ENCODE measurements at regions not wholly inside any gene's neighbourhood (a gene's known extent, or its start where the extent isn't known, plus 50 kb on each side); places are given as distances from the start of the nearest gene placed in this dataset.

DNA sequence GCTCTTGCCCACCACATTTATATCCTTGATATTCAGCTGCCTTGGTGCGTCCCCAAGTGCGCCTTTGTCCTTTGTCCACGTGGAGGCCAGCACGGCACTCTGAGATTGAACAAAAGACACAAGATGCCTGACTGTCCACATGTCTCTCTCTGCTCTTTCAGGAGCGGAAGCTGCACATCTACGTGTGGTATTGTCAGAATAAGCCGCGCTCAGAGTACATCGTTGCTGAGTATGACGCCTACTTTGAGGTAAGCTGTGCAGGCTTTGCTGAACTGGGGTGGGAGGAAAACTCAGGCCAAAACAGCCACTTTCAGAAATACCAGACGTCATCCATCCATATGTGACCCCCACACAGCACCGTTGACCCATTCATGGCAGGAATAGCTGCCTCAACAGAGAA lies 72.0 kb upstream of the UMPS start:
- DNase-seq (ENCODE audit: low spot score) = no peak
- TF ChIP-seq, protein P1, sequence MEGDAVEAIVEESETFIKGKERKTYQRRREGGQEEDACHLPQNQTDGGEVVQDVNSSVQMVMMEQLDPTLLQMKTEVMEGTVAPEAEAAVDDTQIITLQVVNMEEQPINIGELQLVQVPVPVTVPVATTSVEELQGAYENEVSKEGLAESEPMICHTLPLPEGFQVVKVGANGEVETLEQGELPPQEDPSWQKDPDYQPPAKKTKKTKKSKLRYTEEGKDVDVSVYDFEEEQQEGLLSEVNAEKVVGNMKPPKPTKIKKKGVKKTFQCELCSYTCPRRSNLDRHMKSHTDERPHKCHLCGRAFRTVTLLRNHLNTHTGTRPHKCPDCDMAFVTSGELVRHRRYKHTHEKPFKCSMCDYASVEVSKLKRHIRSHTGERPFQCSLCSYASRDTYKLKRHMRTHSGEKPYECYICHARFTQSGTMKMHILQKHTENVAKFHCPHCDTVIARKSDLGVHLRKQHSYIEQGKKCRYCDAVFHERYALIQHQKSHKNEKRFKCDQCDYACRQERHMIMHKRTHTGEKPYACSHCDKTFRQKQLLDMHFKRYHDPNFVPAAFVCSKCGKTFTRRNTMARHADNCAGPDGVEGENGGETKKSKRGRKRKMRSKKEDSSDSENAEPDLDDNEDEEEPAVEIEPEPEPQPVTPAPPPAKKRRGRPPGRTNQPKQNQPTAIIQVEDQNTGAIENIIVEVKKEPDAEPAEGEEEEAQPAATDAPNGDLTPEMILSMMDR (IDR thresholded peaks at IDR 0.05; ENCODE audit: extremely low read depth, missing control alignments) = no peak

DNA sequence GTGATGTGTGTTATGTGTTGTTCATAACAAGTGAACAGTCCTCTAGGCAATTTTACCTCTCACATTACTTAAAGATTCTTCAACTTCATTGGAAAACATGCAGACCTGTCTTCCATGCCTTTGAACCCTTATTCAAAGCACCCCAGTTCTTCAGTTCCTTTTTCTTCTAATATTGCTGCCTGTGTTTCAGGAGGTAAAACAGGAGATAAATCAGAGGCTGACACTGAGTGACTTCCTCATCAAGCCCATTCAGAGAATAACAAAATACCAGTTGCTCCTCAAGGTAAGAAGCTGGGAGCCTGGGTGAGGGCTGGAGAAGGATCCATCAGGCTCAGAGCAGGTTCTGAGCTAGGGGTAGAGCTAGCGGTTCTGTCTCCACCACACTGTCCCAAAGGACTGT lies 71.1 kb upstream of the UMPS start:
- TF ChIP-seq, protein P1 (IDR thresholded peaks at IDR 0.05; ENCODE audit: extremely low read depth, missing control alignments) = no peak
- no peak for DNase-seq (ENCODE audit: low spot score)

DNA sequence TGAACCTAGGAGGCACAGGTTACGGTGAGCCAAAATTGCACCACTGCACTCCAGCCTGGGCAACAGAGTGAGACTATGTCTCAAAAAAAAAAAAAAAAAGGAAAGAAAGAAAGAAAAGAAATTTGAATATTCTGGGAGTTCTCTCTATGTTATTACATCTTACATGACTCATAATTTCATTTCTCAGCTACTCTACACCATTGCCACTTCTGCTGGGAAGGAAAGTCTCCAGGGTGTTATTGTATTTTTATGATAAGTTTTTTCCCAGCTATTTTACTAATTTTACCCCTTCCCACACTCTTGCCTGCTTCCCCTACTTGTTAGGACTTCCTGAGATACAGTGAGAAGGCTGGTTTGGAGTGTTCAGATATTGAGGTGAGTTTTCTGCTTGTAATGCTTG lies 69.7 kb upstream of the UMPS start:
- no peak for DNase-seq (ENCODE audit: low spot score)
- TF ChIP-seq, protein P1 (IDR thresholded peaks at IDR 0.05; ENCODE audit: extremely low read depth, missing control alignments) = no peak

GRCh38 chr3:124663690-124664089 lies 66.6 kb upstream of the UMPS start:
- TF ChIP-seq, protein P1 (IDR thresholded peaks at IDR 0.05; ENCODE audit: extremely low read depth, missing control alignments) = no peak
- no peak for DNase-seq (ENCODE audit: low spot score)

DNA sequence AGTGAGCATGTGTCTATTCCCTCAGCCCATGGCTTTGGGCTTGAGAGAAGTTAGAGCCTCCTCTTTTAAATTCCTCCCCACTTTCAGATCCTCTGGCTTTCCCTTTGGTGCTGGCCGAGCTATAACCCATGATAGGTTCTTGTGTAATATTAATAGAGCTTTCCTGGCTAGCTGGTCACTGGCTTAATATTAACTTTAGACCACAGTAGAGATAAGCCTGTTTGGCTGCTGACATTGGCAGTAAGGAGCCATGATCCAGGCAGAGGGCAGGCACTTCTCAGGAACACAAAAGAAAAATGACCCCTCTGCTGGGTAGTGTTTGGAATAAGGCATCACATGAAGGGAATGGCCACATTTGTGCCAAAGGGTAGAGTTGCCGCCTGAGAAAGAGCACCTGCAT lies 65.4 kb upstream of the UMPS start:
- TF ChIP-seq, protein P1 (IDR thresholded peaks at IDR 0.05; ENCODE audit: extremely low read depth, missing control alignments) = no peak
- no peak for DNase-seq (ENCODE audit: low spot score)

- TF ChIP-seq, protein P1 (IDR thresholded peaks at IDR 0.05; ENCODE audit: extremely low read depth, missing control alignments) = no peak
- no peak for DNase-seq (ENCODE audit: low spot score)
Observed at GRCh38 chr3:124666067-124666466, 64.2 kb upstream of the UMPS start.

GRCh38 chr3:124669470-124669869 lies 60.8 kb upstream of the UMPS start:
- DNase-seq (ENCODE audit: low spot score) = no peak
- TF ChIP-seq, protein P1 (IDR thresholded peaks at IDR 0.05; ENCODE audit: extremely low read depth, missing control alignments) = no peak
